GM19240 (cell line): ENCODE measurements at regions not wholly inside any gene's neighbourhood (a gene's known extent, or its start where the extent isn't known, plus 50 kb on each side); places are given as distances from the start of the nearest gene placed in this dataset.

Experiments
- DNase-seq: peaks from one replicate; pipeline ENCODE4 v3.0.0; 2011; ENCODE audit warnings: low spot score; ENCODE audit not compliant: insufficient read length

- no peak for DNase-seq
Observed at GRCh38 chr5:18099261-18099660, 465.0 kb downstream of the TAF11L14 start.

- DNase-seq, result no peak
Observed at GRCh38 chr5:18101532-18101931, 467.3 kb downstream of the TAF11L14 start.

DNA sequence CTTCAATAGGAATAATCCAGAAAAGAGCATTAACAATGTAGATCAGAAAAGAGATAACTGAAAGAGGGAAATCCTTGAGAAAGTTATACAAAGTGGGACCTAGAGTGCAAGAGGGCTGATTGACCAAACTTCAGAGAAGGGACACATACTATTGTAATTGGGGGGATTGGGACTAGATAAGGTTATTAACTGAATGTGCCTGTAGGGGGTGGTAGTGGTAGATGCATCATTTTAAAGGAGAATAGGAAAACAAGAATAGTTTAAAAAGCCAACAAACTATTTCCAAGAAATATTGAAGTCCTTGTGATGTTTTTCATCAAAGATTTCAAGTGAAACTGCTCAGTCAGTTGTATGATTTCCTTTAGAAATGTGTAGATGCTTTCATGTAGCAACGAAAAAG, 468.5 kb downstream of the TAF11L14 start:
- DNase-seq, result no peak

- no peak for DNase-seq
Observed at GRCh38 chr5:18105449-18105848, 471.2 kb downstream of the TAF11L14 start.

DNA sequence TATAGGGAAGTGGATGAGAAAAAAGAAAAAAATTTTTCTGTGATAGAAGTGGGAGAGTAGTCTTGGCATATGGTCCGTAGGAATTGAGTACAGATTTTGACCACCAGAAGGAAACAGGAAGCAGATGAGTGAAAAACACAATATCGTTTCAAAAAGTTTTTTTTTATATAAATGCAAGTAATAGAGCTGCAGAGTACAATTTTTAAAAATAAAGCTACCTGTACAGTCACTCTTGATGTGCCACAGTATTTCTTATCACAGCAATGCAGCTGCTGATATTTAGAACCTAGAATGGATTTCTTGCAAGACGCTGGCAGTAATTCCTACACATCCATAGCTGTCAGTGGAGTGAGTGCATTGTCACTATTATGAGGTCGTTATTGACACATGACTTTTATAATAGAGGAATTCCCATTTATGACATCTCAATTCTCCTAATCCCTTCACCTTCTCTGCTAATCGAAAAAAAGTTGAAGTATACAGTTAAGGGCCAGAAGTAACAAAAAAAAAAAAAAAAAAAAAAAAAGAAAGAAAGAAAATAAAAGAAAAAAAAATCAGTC, 477.7 kb downstream of the TAF11L14 start:
- no peak for DNase-seq

- no peak for DNase-seq
Observed at GRCh38 chr5:18113721-18114120, 479.5 kb downstream of the TAF11L14 start.

DNA sequence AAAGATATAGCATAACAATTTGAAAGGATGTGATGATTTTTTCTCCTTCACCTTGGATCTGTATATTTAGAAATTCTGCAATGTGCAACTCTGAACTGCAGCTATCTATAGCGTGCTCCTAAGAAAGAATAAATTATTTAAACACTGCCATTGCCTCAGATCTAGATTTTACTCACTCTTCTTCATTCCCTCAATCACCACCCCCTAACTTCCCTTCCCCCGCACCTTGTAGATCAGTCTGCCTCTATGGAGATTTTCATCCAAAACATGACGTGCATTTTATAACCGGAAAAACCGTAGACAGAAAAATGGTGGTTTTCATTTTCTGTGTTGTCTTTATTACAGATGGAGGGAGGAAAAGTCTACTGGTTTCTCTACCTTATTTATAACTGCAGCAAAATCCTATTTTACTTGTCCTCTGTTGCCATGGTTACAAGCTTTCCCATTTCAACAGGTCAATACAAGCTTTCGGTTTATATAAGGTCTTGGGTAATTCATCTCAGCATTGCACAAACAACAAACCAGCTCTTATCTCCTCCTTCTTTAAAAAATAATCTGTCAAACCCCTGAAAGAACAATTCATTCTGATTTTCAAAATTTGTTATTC, 480.0 kb downstream of the TAF11L14 start:
- no peak for DNase-seq

GRCh38 chr5:18117968-18118367, 483.7 kb downstream of the TAF11L14 start:
- DNase-seq, result no peak

DNA sequence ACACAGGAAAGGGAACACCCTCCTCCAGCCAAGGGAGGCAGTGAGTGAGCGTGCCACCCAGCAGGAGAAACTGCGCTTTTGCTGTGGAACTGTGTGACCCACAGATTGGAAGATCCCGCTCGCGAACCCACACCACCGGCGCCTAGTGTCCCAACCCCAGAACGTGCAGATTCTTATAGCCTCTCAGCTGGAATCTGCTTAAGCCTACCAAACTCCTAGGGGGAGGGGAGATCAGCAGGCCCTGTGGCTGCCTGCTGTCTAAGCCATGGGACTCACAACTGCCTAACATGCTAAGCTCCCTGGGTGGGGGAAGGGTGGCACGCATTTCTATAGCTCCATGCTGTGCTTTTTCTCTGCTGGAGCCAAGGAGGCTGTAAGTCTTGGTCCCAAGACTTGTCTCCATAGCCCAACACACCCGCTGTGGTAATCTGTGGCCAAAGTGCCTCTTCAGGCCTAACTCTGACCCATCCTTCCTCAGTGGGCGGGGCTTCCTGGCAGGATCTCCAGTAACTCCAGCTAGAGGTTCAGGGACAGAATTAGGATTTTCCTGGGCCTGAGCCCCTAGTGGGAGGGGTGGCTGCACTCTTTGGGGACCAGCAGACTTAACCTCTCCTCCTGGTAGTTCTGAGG, 485.0 kb downstream of the TAF11L14 start:
- no peak for DNase-seq

DNA sequence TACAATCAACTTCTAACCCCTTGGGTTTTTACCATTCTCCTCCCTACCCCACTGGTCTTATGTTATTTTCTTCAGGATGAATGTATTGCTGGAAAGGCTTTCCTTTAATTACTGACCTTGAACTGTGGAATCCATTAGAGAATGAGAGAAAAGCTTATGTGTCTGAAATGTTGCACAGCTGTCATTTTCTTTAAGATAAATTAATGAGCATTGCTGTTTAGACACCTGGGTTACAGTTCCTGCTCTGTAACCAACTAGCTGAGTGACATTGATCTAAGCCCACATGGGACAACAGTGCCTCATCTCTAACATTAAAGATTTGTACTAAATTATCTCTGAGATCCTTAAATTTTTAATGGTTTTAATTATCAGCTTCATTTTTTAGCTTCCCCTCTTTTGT, 507.0 kb downstream of the TAF11L14 start:
- no peak for DNase-seq

GRCh38 chr5:18142831-18143230, 508.6 kb downstream of the TAF11L14 start:
- no peak for DNase-seq

DNA sequence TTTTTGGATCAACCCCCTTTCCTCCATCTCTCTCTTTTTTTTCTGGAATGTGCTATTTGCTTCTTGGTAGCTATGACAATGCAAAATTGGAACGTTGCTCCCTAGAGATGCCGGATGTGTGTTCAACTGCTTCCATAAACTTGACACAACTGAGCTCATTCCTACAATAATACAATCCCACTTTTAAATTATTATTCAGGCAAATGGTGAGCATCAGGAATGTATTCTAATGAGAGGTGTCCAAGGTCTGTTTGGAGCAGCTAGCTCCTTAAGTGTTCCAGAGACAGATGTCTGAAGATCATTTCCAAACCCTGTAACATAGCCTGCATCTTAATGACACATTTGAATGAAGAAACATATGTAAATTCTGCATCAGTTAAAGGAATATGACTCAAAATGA, 518.4 kb downstream of the TAF11L14 start:
- no peak for DNase-seq

DNA sequence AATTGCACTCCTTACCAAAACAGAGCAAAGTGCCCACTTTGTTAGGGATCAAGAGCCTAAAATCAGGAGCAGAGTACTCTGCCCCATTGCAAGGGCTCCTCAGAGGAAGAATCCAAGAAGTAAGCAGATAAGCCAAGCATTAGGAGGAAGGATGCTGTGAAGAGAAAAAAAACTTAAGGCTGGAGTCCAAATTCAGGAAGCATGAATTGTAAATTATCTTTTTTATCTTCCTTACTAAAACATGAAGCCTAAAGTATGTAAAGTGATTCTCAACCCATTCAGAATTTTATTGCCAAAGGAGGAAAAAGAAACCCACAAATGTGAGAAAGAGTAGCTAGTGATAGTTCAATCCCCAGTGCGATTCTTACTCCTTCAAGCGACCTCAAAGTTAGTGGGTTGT, 523.9 kb downstream of the TAF11L14 start:
- no peak for DNase-seq

- no peak for DNase-seq
Observed at GRCh38 chr5:18159331-18159730, 525.1 kb downstream of the TAF11L14 start.

- DNase-seq, result no peak
Observed at GRCh38 chr5:18171684-18172083, 537.4 kb downstream of the TAF11L14 start.

DNA sequence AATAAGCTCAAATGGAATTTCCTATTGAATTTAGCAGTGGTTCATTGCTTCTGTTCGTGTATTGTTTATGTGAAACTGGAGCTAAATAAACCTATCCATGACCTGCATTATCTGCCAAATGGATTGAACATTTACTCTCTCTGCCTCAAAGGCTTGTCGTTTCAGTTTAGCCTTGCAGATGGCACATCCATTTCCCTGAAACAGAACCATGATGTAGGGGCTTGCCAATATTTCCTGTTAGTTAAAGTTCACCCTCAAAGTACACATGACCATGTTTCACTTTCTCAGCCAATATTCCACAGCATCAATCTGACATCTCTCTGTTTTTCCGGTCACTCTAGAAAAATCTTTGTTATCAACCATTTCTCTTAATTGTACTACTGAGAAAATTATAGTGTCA, 545.3 kb downstream of the TAF11L14 start:
- no peak for DNase-seq

DNA sequence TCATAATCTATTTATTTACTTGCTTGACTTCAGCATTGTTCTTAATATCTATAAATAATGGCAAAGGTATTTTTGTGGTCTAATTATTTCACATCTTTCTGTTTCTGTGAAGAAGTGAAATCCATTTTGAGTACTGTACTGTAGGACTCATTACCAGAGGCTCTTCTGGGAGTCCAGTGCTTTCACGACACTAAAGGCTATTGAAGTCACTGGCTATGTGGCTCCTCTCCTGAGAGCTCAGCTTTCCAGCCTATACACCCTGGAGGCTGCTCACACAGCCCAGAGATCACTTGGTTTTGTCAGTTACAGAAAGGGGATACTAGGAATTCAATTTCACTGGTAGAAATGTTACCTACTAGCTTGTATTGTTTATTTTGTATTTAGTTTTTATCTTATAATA, 547.3 kb downstream of the TAF11L14 start:
- DNase-seq, result no peak

- DNase-seq, result no peak
Observed at GRCh38 chr5:18195910-18196309, 561.6 kb downstream of the TAF11L14 start.

DNA sequence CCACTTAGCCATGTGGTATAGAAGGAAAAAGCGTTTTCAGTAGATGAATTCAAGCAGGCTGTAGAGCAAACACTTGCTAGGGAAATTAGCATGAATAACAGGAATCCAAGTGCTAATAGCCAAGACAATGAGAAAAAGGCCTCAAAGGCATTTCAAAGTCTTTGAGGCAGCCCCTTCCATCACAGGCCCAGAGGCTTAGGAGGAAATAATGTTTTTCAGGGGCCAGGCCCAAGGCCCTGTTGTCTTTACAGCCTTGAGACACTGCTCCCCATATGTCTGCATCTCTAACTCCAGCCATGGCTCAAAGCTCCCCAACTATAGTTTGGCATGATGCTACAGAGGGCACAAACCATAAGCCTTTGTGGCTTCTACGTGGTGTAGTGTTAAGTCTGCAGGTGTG, 563.5 kb downstream of the TAF11L14 start:
- no peak for DNase-seq

GRCh38 chr5:18202164-18202563, 567.9 kb downstream of the TAF11L14 start:
- DNase-seq, result no peak

DNA sequence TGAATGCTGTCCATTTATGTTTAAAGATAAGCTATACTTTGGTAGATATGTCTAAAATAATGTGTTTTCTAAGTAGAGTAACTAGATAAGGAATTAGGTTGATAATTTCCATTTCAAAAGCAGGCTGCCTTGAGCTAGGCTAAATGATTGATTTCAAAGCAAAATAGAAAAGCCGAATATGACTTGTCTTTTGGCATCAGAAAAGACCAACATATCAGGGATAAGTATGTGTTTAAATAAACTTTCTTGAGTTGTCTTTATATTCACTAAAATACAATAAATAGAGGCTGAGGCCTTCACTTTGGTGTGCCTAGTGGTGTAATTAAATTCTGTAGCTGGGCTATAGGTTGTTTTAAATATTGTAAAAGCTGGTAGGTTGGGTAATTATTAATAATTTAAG, 569.0 kb downstream of the TAF11L14 start:
- DNase-seq, result no peak

GRCh38 chr5:18213666-18214065, 579.4 kb downstream of the TAF11L14 start:
- DNase-seq, result no peak

DNA sequence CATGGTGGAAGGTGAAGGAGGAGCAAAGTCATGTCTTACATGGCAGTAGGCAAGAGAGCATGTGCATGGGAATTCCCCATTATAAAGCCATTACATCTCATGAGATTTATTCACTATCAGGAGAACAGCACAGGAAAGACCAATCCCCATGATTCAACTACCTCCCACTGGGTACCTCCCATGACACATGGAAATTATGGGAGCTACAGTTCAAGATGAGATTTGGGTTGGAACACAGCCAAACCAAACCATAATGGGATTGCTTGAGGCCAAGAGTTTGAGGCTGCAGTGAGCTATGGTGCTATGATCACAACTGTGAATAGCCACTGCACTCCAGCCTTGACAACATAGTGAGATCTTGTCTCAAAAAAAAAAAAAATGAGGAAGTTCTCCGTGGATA, 581.8 kb downstream of the TAF11L14 start:
- no peak for DNase-seq
